Urothelium cell line (cell line): ENCODE measurements at regions not wholly inside any gene's neighbourhood (a gene's known extent, or its start where the extent isn't known, plus 50 kb on each side); places are given as distances from the start of the nearest gene placed in this dataset.

Experiments
- DNase-seq: peaks from one replicate; pipeline ENCODE4 v3.0.0; 2011; ENCODE audit warnings: low spot score, mixed read lengths
- FAIRE-seq: peaks from 2 replicates; lab custom pipeline; 2011; peaks lifted over from hg19 to GRCh38; lab: Jason Lieb, UNC

DNA sequence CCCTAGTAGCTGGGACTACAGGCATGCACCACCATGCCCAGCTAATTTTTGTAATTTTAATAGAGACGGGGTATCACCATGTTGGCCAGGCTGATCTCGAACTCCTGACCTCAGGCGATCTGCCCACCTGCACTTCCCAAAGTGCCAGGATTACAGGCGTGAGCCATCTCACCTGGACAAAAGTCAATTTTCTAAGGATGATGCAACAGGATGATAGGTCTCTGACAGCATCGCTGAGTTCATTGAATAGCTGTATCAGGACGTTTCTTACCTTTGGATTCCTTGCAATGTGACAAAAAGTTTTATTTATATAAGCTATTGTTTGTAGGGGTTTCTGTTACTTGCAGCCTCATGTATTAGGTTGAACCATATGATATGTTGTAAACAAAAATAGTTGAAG, 55.5 kb upstream of the PCED1B start:
- FAIRE-seq (no peak), DNase-seq (no peak)

DNA sequence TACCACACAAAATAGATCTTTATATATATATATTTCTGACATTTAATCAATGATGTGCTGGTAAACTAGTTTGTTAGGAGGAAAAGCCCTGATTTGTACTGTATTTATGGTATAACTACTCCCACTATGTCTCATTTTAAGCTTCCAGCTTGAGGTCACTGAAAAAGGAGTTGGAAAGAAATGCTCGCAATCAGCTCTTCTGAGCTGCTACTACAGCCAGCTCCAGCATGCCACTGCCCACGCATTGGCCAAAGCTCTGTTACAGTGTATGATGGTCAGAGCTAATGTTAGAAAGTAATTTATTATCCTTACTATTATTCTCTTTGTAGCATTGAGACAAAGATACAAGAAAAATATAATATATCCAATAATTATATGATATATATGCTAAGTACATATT, 55.0 kb upstream of the PCED1B start:
- no peak for DNase-seq
- FAIRE-seq: no peak

DNA sequence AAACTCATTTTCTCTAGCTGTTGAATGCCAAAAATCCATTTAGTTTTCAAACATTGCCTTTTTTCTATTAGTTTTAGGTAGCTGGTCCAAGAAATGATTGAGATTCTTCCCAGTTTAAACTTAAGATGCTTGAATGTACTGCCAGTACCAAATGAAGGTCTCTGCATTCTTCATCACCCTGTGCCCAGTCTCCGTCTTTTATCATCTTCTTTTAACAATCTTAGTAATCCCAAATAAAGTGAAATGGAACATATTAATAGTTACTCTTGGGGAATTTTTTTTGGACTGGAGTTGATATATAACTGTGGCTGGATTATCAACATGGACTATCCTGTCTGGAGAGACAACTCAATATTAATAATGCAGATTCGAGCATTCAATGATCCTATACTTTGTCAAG, 54.1 kb upstream of the PCED1B start:
- DNase-seq (no peak), FAIRE-seq (no peak)

DNA sequence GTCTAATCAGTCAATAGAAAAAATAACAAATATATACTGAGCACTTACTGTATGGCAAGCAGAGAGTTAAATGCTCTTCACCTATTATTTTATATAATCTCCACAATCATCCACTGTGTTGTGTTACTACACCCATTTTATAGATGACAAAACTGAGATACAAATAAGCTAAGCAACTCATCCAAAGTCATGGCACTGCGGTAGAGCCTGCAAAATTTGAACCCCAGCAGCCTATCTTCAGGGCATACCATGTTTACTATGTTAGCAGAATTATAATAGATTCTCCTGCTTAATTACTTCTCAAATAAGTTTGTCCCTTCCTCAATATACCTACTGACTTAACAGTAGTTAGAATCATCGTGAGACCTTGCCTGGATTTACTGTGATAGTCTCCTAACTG, 53.6 kb upstream of the PCED1B start:
- DNase-seq: no peak
- FAIRE-seq: no peak

DNA sequence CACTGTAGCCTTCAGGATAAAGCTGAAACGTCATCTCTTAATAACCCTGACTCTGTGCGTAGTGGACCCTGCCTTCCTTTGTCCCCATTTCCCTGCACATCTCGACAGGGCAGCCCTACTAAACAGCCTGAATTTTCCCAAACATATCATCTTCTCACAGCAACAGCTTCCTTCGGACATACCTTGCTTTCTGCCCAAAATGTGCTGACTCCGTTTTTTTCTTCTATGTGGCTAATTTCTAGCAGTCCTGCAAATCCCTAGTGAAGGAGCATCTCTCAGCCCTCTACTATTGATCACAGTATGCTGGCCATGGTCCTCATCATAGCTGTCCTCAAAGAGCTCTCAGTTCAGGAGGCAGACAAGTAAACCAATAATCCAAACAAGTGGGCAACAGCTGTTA, 53.1 kb upstream of the PCED1B start:
- FAIRE-seq (no peak), DNase-seq (no peak)
